B cell (primary cell): ENCODE measurements at regions not wholly inside any gene's neighbourhood (a gene's known extent, or its start where the extent isn't known, plus 50 kb on each side); places are given as distances from the start of the nearest gene placed in this dataset.

ENCODE experiments used
- ATAC-seq: fragments of 200-7000 bp; cut with Tn5 transposase; one replicate; pipeline ENCODE4 v1.10.0; 2021; ENCODE audit warnings: low read depth, mild to moderate bottlenecking, moderate number of reproducible peaks, moderate library complexity
- CTCF ChIA-PET: fragments of 350-600 bp; sonication (Branson Sonifier 250); formaldehyde crosslinking; loops from one replicate; lab custom pipeline; 2021; ENCODE audit warnings: antibody characterized with exemption, inconsistent platforms; lab: Charles Lee
- POLR2A ChIA-PET: fragments of 350-600 bp; sonication (Branson Sonifier 250); formaldehyde crosslinking; loops from one replicate; lab custom pipeline; 2021; ENCODE audit warnings: antibody characterized with exemption; lab: Charles Lee
- DNase-seq: peaks from one replicate; pipeline ENCODE4 v3.0.0; 2013
- H2AFZ ChIP-seq: 2 replicates; pipeline ENCODE4 v1.6.1; 2012; ENCODE audit warnings: mild to moderate bottlenecking, low read depth, low read length; ENCODE audit not compliant: insufficient read depth, poor library complexity, severe bottlenecking
- H3K27ac ChIP-seq, 2 donors: 1 replicate in 1 of 2; 2 replicates in 1 of 2; pipeline ENCODE4 v1.5.1; 2012 to 2013; ENCODE audit warnings: low read length in 2 of 2, mild to moderate bottlenecking in 2 of 2, moderate library complexity in 1 of 2
- H3K27me3 ChIP-seq, 4 experiments: fragments of 200-600 bp in 1 of 4; sonication (generic) in 1 of 4; replicated peaks in 1 of 4; 1 replicate in 2 of 4; 2 replicates in 2 of 4; pipeline versions ENCODE4 v1.6.1 to v1.7.0; 2013 to 2016; ENCODE audit warnings: low read length in 3 of 4, mild to moderate bottlenecking in 2 of 4, mixed read lengths in 1 of 4, moderate library complexity in 1 of 4; ENCODE audit not compliant: insufficient read depth in 4 of 4, control insufficient read depth in 3 of 4; ENCODE audit errors: control extremely low read depth in 1 of 4
- H3K36me3 ChIP-seq, 2 experiments: replicated peaks in 1 of 2; 1 replicate in 1 of 2; 2 replicates in 1 of 2; pipeline versions ENCODE4 v1.6.1 to v1.7.1; 2013; ENCODE audit warnings: low read length in 1 of 2; ENCODE audit not compliant: insufficient read depth in 2 of 2, control insufficient read depth in 1 of 2; ENCODE audit errors: control extremely low read depth in 1 of 2, extremely low read depth in 1 of 2
- H3K4me1 ChIP-seq, 2 donors: fragments of 200-600 bp in 1 of 2; sonication (generic) in 1 of 2; 1 replicate in 1 of 2; 2 replicates in 1 of 2; pipeline versions ENCODE4 v1.5.1 to v1.6.1; 2013 to 2017; ENCODE audit warnings: low read length in 2 of 2; ENCODE audit not compliant: control insufficient read depth in 2 of 2, insufficient read depth in 2 of 2
- H3K4me2 ChIP-seq: replicated peaks from 2 replicates; pipeline ENCODE3; 2012; ENCODE audit warnings: mild to moderate bottlenecking, low read depth, low read length; ENCODE audit not compliant: poor library complexity, severe bottlenecking
- H3K4me3 ChIP-seq, 5 experiments: fragments of 200-600 bp in 1 of 5; sonication (generic) in 1 of 5; 1 replicate in 3 of 5; 2 replicates in 2 of 5; pipeline versions ENCODE4 v1.5.1 to v1.7.0; 2011 to 2016; ENCODE audit warnings: low read length in 4 of 5, mild to moderate bottlenecking in 4 of 5, low read depth in 2 of 5, control low read depth in 1 of 5, moderate library complexity in 1 of 5; ENCODE audit not compliant: insufficient read depth in 1 of 5; ENCODE audit errors: control extremely low read depth in 1 of 5, extremely low read depth in 1 of 5
- H3K79me2 ChIP-seq: fragments of 200-600 bp; sonication (generic); one replicate; pipeline ENCODE4 v1.6.0; 2016; ENCODE audit warnings: low read length; ENCODE audit not compliant: control insufficient read depth, insufficient read depth
- H3K9ac ChIP-seq: fragments of 200-600 bp; sonication (generic); 2 replicates; pipeline ENCODE4 v1.6.1; 2017; ENCODE audit warnings: mild to moderate bottlenecking, low read length, moderate library complexity
- H3K9me3 ChIP-seq, 3 donors: one replicate each; pipeline versions ENCODE4 v1.6.1 to v1.7.1; 2013; ENCODE audit warnings: low read length in 2 of 3; ENCODE audit not compliant: control insufficient read depth in 2 of 3, insufficient read depth in 1 of 3; ENCODE audit errors: control extremely low read depth in 1 of 3
- H4K20me1 ChIP-seq: 2 replicates; pipeline ENCODE4 v1.6.0; 2012; ENCODE audit warnings: mild to moderate bottlenecking, low read length; ENCODE audit not compliant: insufficient read depth, control insufficient read depth, poor library complexity, severe bottlenecking
- H3K27ac Mint-ChIP-seq: one replicate; pipeline ENCODE4 v1.8.0; 2021; ENCODE audit warnings: mixed read lengths
- H3K27me3 Mint-ChIP-seq: one replicate; pipeline ENCODE4 v1.8.0; 2021; ENCODE audit warnings: mixed read lengths
- H3K4me1 Mint-ChIP-seq: one replicate; pipeline ENCODE4 v1.8.0; 2021; ENCODE audit warnings: mixed read lengths
- H3K4me3 Mint-ChIP-seq: one replicate; pipeline ENCODE4 v1.8.0; 2021; ENCODE audit warnings: mixed read lengths
- H3K9me3 Mint-ChIP-seq: one replicate; pipeline ENCODE4 v1.8.0; 2022; ENCODE audit warnings: mixed read lengths; ENCODE audit not compliant: insufficient read depth
- CTCF ChIP-seq: fragments of 200-600 bp; IDR thresholded peaks from one replicate; pipeline ENCODE4 v1.8.0; 2022; ENCODE audit warnings: antibody characterized with exemption, mild to moderate bottlenecking
- EZH2 ChIP-seq: IDR thresholded peaks from 2 replicates; pipeline ENCODE4 v1.6.1; 2012; ENCODE audit warnings: borderline replicate concordance, low read depth, mild to moderate bottlenecking, moderate library complexity, low read length; ENCODE audit not compliant: insufficient read depth, poor library complexity, severe bottlenecking
- intact Hi-C: fragments of 100-400 bp; cut with micrococcal nuclease; formaldehyde crosslinking; loops from one replicate; pipeline ENCODE4 v1.10.0; 2022

DNA sequence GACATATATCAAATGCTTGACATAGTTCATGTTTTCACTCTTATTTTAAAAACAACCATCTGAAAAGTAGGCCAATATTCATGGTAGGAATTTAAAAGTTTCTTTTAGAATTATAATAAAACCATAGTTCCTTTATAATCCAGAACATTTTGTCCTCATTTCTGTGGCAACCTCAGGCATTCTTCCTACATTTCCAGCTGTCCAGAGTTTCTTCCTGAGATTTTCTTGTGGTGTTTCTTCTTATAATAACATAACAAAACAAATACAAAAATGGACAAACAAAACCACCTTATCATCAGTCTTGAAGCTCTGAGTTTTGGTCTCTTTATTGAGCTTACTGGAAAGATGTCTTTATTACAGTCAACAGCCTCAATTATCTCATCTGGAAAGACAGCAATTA, 2028.6 kb upstream of the CELF4 start:
- Histone ChIP-seq H3K36me3 (no peaks in the 10 kb centered on the region), H4K20me1 (no peaks in the 10 kb centered on the region), H3K9me3 (no peaks in the 10 kb centered on the region), H3K9ac (no peak overlapping the region), H3K27me3 (no peaks in the 10 kb centered on the region), H3K79me2 (no peaks in the 10 kb centered on the region), H3K4me2 (no peak overlapping the region), H3K4me1 (no peaks in the 10 kb centered on the region), H3K4me3 (no peak overlapping the region), H2AFZ (no peak overlapping the region), H3K27ac (no peak overlapping the region)
- no peak for ATAC-seq
- intact Hi-C loops = no loop called here
- ChIA-PET POLR2A (no interaction called here), CTCF (no interaction called here)
- H3K27me3 Mint-ChIP-seq = no peaks in the 10 kb centered on the region
- DNase-seq = no peak
- no peak for TF ChIP-seq CTCF
- TF ChIP-seq EZH2 = no peak
- no peak overlapping the region for H3K27ac Mint-ChIP-seq
- no peaks in the 10 kb centered on the region for H3K4me1 Mint-ChIP-seq
- no peak overlapping the region for H3K4me3 Mint-ChIP-seq
- H3K9me3 Mint-ChIP-seq = no peaks in the 10 kb centered on the region

- Histone ChIP-seq H3K4me1 (no peaks in the 10 kb centered on the region), H3K4me2 (no peak overlapping the region), H3K4me3 (no peak overlapping the region), H3K27ac (no peak overlapping the region), H3K36me3 (no peaks in the 10 kb centered on the region), H3K27me3 (no peaks in the 10 kb centered on the region), H4K20me1 (no peaks in the 10 kb centered on the region), H2AFZ (no peak overlapping the region), H3K9me3 (no peaks in the 10 kb centered on the region), H3K9ac (no peak overlapping the region), H3K79me2 (no peaks in the 10 kb centered on the region)
- ChIA-PET POLR2A (no interaction called here), CTCF (no interaction called here)
- intact Hi-C loops = no loop called here
- DNase-seq (no peak), ATAC-seq (no peak)
- Mint-ChIP-seq H3K4me1 (no peaks in the 10 kb centered on the region), H3K27ac (no peak overlapping the region), H3K4me3 (no peak overlapping the region), H3K27me3 (no peaks in the 10 kb centered on the region), H3K9me3 (no peaks in the 10 kb centered on the region)
- TF ChIP-seq CTCF = no peak
- TF ChIP-seq EZH2 = no peak
These were observed 2026.1 kb upstream of the CELF4 start for GRCh38 chr18:39591649-39592048.
